ENCODE measurements at regions not wholly inside any gene's neighbourhood (a gene's known extent, or its start where the extent isn't known, plus 50 kb on each side); places are given as distances from the start of the nearest gene placed in this dataset.

- Mint-ChIP-seq H3K4me3 (no peak overlapping the region), H3K9me3 (peaks cover 4 to 10% of the 10 kb centered on the region in 2 donors), H3K27me3 (peaks cover 47% of the 10 kb centered on the region), H3K27ac (no peak overlapping the region), H3K4me1 (no peaks in the 10 kb centered on the region)
- ATAC-seq = no peak
- DNase-seq = no peak
Measured at GRCh38 chr1:67897270-67897949, 64.1 kb upstream of the GNG12 start.

- Mint-ChIP-seq H3K27ac (no peak overlapping the region), H3K4me1 (no peaks in the 10 kb centered on the region), H3K9me3 (peaks cover 4 to 5% of the 10 kb centered on the region in 2 donors), H3K4me3 (no peak overlapping the region), H3K27me3 (peaks cover 53% of the 10 kb centered on the region)
- DNase-seq = no peak
- ATAC-seq = no peak
Measured at GRCh38 chr1:67896826-67897225, 63.6 kb upstream of the GNG12 start.

- DNase-seq (no peak), ATAC-seq (no peak)
- Mint-ChIP-seq H3K4me1 (peaks cover 6% of the 10 kb centered on the region), H3K27me3 (peaks cover 64% of the 10 kb centered on the region), H3K4me3 (no peak overlapping the region), H3K9me3 (peaks cover 0 to 4% of the 10 kb centered on the region in 2 donors), H3K27ac (no peak overlapping the region)
Measured at GRCh38 chr1:67894981-67895735, 61.9 kb upstream of the GNG12 start.

DNA sequence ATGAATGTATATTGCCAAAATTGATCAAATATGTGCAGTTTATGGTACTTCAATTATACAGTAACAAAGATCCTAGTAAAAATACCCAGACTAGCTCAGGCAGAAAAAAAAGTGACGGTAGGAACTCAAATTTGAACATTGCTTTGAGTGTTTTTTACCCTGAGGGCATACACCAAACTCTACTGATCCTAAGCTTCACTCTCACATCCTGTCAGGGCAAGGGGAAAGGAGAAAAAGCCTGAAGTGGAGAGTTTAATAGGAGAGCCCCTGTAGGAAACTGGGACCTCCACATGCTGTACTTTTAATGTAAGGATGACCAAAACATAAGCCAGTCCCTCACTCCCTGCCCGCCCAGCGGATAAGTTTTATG is 59.8 kb upstream of the GNG12 start:
- H3K9me3 Mint-ChIP-seq = no peaks in the 10 kb centered on the region
- no peak overlapping the region for H3K27ac Mint-ChIP-seq
- ATAC-seq (no peak), DNase-seq (no peak)
- peaks cover 53% of the 10 kb centered on the region for H3K27me3 Mint-ChIP-seq
- peaks cover 16% of the 10 kb centered on the region for H3K4me1 Mint-ChIP-seq
- no peak overlapping the region for H3K4me3 Mint-ChIP-seq

- Mint-ChIP-seq H3K4me1 (peaks cover 16% of the 10 kb centered on the region), H3K9me3 (no peaks in the 10 kb centered on the region), H3K4me3 (no peak overlapping the region), H3K27me3 (peaks cover 48% of the 10 kb centered on the region), H3K27ac (peak overlapping the region in 1 of 2 donors; percentile 27)
- no peak for DNase-seq
- ATAC-seq = no peak
Measured at GRCh38 chr1:67892476-67893125, 59.3 kb upstream of the GNG12 start.

GRCh38 chr1:67890857-67891256 is 57.6 kb upstream of the GNG12 start:
- H3K4me1 Mint-ChIP-seq = peaks cover 16% of the 10 kb centered on the region
- H3K27ac Mint-ChIP-seq = no peak overlapping the region
- H3K9me3 Mint-ChIP-seq = no peaks in the 10 kb centered on the region
- DNase-seq (no peak), ATAC-seq (no peak)
- peaks cover 39% of the 10 kb centered on the region for H3K27me3 Mint-ChIP-seq
- no peak overlapping the region for H3K4me3 Mint-ChIP-seq

- peak; percentile 91 for ATAC-seq
- peak; percentile 15 to 40 for DNase-seq
- H3K27ac Mint-ChIP-seq = peak overlapping the region in 1 of 2 donors; percentile 2
- H3K4me1 Mint-ChIP-seq = peaks cover 16% of the 10 kb centered on the region
- H3K27me3 Mint-ChIP-seq = peaks cover 38% of the 10 kb centered on the region
- peak overlapping the region in 1 of 2 donors; percentile 2 for H3K4me3 Mint-ChIP-seq
- H3K9me3 Mint-ChIP-seq = no peaks in the 10 kb centered on the region
Measured at GRCh38 chr1:67889953-67890567, 56.8 kb upstream of the GNG12 start.

DNA sequence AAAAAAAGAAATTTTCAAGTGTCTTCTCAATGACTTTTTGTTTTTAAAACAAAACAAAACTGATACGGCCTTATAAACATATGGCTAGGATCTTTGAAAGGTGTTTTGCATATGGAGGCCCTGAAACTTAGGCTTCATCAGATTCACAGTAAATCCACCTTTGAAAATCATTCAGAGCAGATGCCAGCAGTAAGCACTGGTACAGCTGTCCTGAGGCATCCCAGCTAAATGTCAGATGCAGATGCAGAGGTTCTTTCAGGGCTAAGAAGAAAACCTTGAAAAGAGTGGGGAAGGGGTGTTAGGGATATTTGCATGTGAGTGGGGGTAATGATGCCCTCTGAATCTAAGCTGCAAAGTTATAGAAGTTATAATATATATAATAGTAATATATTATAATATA is 56.2 kb upstream of the GNG12 start:
- H3K4me3 Mint-ChIP-seq = no peak overlapping the region
- peaks cover 32% of the 10 kb centered on the region for H3K27me3 Mint-ChIP-seq
- DNase-seq (no peak), ATAC-seq (no peak)
- H3K4me1 Mint-ChIP-seq = peaks cover 16% of the 10 kb centered on the region
- H3K27ac Mint-ChIP-seq = no peak overlapping the region
- H3K9me3 Mint-ChIP-seq = no peaks in the 10 kb centered on the region

- Mint-ChIP-seq H3K4me1 (peaks cover 16% of the 10 kb centered on the region), H3K4me3 (no peak overlapping the region), H3K27ac (no peak overlapping the region), H3K9me3 (no peaks in the 10 kb centered on the region), H3K27me3 (peaks cover 32% of the 10 kb centered on the region)
- ATAC-seq = no peak
- DNase-seq = no peak
Measured at GRCh38 chr1:67888216-67889106, 55.2 kb upstream of the GNG12 start.

DNA sequence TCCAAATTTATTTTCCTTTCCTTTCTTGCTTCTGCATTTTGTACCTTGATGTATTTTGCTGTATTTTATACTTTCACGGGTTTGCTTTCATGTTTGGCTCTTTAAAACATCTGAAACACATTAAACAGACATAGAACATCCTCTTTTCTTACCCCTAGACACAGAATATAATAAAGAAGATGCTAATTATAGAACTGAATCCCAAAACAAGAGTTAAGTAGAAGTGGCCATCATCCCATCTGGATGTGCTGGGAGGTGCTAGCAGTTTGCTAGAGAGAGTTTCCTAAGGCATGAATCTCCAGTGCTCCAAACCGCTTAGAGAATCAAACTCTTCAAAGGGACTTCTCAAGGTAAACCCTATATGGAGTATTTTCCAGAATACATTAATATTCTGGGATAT is 53.9 kb upstream of the GNG12 start:
- Mint-ChIP-seq H3K9me3 (no peaks in the 10 kb centered on the region), H3K27me3 (peaks cover 23% of the 10 kb centered on the region), H3K4me3 (no peak overlapping the region), H3K4me1 (peaks cover 16% of the 10 kb centered on the region), H3K27ac (no peak overlapping the region)
- ATAC-seq (no peak), DNase-seq (no peak)

GRCh38 chr1:67886076-67886475 is 52.8 kb upstream of the GNG12 start:
- Mint-ChIP-seq H3K4me1 (peaks cover 11% of the 10 kb centered on the region), H3K4me3 (no peak overlapping the region), H3K9me3 (no peaks in the 10 kb centered on the region), H3K27me3 (peaks cover 12% of the 10 kb centered on the region), H3K27ac (no peak overlapping the region)
- ATAC-seq (no peak), DNase-seq (no peak)

GRCh38 chr1:67883069-67883468 is 49.8 kb upstream of the GNG12 start:
- peaks cover 8% of the 10 kb centered on the region for H3K27me3 Mint-ChIP-seq
- DNase-seq = no peak
- no peaks in the 10 kb centered on the region for H3K9me3 Mint-ChIP-seq
- no peak for ATAC-seq
- no peak overlapping the region for H3K27ac Mint-ChIP-seq
- H3K4me3 Mint-ChIP-seq = no peak overlapping the region
- H3K4me1 Mint-ChIP-seq = no peaks in the 10 kb centered on the region

All from stimulated activated naive CD8-positive, alpha-beta T cell treated with anti-CD3 and anti-CD28 coated beads, Interleukin-15, amount 100 ng/mL, for 72 hours (primary cell).